GM18951 (cell line): ENCODE measurements at regions not wholly inside any gene's neighbourhood (a gene's known extent, or its start where the extent isn't known, plus 50 kb on each side); places are given as distances from the start of the nearest gene placed in this dataset.

Source experiments
- POLR2A ChIP-seq: IDR thresholded peaks from 4 replicates; pipeline ENCODE4 v1.6.1; 2011; ENCODE audit warnings: mild to moderate bottlenecking; ENCODE audit not compliant: insufficient read length, insufficient read depth; ENCODE audit errors: extremely low read depth
- in situ Hi-C: fragments of 300-500 bp; cut with MboI; formaldehyde crosslinking; loops from one replicate; pipeline ENCODE4 v1.12.0; 2022; ENCODE audit warnings: low sequenced_read_pairs, mixed read lengths, inconsistent platforms; ENCODE audit not compliant: unreplicated experiment

- no peak for TF ChIP-seq POLR2A
- in situ Hi-C loops: no loop called here
These were observed 249.0 kb downstream of the TRIB2 start for GRCh38 chr2:12965540-12966269.

DNA sequence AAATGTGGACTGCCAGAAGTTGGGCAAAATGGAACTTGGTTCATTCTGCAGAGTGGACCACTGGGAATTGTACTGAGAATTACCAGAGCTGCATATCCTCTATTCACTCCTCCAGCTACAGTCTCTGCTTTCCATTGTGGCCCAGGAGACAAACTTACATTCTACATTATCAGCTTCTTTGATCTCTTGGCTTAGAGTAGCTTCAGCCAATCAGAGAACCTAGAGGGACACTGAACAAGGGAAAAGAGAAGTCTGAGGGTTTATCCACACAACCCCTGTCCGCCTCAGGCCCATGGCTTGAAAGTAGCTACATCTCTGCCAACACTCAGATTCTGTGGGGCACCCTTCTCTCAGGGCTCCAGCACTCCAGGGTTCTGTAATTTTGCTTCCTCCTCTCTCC is 251.1 kb downstream of the TRIB2 start:
- no peak for TF ChIP-seq POLR2A
- in situ Hi-C loops: no loop called here

DNA sequence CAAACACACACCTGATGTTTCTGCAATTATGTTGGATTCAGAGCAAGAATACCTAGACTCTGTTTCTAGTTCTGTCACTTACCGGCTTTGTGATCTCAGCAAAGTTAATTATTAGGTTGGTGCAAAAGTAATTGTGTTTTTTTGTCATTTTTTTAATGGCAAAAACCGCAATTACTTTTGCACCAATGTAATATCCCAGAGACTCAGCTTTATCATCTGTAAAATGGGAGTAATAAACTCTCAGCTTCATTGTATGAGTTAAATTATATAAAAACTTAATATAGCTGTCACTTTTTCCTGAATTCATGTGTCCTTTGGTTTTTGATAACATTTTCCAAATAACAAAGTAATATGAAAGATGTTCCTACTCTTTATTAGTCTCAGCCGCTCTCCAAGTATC is 251.7 kb downstream of the TRIB2 start:
- no peak for TF ChIP-seq POLR2A
- in situ Hi-C loops: no loop called here

DNA sequence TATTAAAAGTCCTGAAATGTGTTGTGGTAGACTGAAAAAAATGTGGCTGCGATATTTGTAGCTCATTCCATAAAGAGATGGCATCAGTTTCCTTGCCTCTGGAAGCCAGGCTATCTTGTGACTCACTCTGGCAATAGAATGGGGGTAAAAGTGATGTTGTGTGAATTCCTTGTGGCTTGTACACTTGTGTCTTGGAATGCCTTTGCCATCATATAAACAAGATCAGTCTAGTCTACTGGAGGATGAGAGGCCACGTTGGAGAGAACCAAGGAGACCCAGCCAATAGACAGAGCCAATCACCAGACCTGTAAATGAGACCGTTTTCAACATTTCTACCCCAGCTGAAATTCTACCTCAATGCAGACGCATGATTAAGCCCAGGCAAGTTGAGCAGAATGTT is 254.1 kb downstream of the TRIB2 start:
- TF ChIP-seq POLR2A: no peak
- in situ Hi-C loops: no loop called here

GRCh38 chr2:12971581-12972365 is 255.0 kb downstream of the TRIB2 start:
- in situ Hi-C loops: no loop called here
- no peak for TF ChIP-seq POLR2A

DNA sequence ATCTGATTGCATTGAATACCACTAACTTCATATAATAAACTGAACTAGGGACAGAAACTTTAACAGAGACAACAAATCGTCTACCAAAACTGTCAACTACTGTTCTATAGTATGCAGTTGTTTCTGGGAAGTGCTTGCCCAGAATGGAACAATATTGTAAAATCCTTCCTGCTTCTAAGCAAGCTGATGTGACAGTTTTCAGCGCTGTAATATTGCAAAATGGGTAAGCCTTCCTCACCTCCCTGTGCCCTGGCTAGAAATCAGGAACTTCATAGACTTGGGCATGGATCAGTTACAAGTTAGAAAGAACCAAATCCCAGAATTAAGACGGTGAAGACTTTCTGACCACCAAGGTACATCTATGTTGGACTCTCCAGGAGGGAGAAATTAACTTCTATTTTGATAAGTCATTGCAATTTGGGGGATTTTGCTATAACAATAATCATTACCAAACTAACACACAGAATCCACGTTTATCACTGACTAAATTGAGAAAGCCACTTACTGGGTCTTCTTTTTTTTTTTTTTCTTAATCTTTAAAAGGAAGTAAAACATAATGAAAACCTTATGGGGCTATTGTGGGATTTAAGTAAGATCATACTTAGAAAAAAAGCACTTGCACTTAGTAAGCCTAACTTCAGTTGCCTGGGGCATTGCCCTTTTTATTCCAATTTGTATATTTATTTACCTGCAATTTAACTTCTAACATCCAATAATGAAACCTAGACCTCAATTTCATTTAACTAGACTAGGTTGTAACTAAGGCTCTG is 261.5 kb downstream of the TRIB2 start:
- no peak for TF ChIP-seq POLR2A
- in situ Hi-C loops: no loop called here

- no peak for TF ChIP-seq POLR2A
- in situ Hi-C loops: no loop called here
These were observed 262.3 kb downstream of the TRIB2 start for GRCh38 chr2:12979066-12979465.

GRCh38 chr2:12980817-12981216 is 264.1 kb downstream of the TRIB2 start:
- in situ Hi-C loops: no loop called here
- TF ChIP-seq POLR2A: no peak

DNA sequence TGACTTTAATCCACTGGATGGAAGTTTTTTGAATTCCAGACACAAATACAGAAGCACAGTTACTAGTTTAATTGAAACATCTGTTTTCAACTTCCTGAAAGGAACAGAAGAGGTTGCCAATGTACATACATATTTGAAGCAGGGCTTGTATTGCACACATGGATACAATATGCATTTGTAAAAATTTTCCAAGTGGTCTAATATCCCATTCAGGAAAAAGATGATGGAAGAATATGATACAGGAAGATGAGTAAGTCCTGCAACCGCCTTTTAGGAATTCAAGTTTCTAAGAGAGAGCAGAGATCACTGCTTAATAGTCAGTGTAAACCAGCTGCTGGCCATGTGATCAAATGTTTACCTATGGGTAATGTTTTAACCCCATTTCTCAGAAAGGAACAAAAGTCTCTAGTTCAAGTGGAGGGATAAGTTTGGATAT is 265.4 kb downstream of the TRIB2 start:
- no peak for TF ChIP-seq POLR2A
- in situ Hi-C loops: no loop called here

- in situ Hi-C loops: no loop called here
- TF ChIP-seq POLR2A: no peak
These were observed 270.5 kb downstream of the TRIB2 start for GRCh38 chr2:12987246-12987645.

- in situ Hi-C loops: no loop called here
- no peak for TF ChIP-seq POLR2A
These were observed 271.5 kb downstream of the TRIB2 start for GRCh38 chr2:12988279-12988678.

DNA sequence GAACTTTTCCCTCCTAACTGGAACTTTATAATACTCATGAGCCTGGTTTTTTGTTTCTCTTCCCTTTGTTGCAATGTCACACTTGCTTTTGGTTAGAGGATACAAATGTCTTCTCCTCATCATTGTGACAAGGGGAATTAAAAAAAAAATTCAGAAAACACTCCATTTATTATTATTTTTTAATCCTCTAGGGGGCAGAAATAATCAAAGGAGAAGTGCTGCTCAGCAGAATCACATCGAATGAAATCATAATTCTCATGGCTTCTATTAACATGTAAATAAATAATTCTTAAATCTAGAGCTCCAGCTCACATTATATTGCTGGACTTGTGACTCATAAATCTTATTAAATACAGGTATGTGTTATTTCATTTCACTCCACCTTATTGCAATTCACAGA is 273.8 kb downstream of the TRIB2 start:
- no peak for TF ChIP-seq POLR2A
- in situ Hi-C loops: no loop called here

GRCh38 chr2:12998685-12999084 is 281.9 kb downstream of the TRIB2 start:
- in situ Hi-C loops: no loop called here
- no peak for TF ChIP-seq POLR2A
